ENCODE measurements at regions not wholly inside any gene's neighbourhood (a gene's known extent, or its start where the extent isn't known, plus 50 kb on each side); places are given as distances from the start of the nearest gene placed in this dataset.
"Not testable (repeated sequence)": the region's sequence is repeated elsewhere in the genome, so short reads cannot be mapped to it uniquely, and the experiment has no call there.

DNA sequence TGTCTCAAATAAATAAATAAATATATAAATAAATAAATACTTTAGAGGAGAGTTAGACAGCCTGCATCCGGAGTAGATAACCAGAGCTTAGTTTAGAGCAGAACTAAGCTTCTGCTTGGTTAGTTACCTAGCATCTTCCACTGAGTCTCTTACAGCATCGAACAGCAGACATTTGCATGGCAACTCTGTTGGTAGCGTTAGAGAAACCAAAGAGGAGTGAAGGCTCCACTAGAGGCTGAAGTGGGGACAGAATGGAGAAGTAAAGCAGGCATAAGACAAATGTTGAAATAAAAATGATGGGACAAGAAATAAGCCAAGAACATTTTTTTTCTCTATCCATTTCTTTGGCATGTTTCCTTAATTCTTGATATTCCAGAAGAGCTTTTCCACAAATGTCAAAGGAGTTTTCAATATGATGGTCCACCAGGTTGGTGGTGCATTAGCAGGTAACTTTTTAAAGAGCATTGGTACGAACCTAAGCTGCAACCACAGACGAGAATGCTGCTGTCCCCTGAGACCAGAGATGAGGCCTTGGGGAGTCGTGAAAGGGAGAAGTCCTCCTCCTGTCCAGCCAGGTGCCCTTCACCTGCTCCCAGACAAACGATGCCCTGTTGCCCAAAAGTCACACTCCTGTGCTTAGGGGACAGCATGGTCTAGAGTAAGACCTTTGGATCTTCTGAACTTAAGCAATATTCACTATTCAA, 438.3 kb downstream of the DIRAS2 start:
- no peak overlapping the region for H3K4ac ChIP-seq (ENCODE audit: low read length)
- peaks cover 0 to 3% of the 10 kb centered on the region in 2 donors for H3K4me1 ChIP-seq (ENCODE audit: control insufficient read depth in 2 of 2, insufficient read depth in 1 of 2, low read depth in 1 of 2, low read length in 2 of 2)
- H3K36me3 ChIP-seq (replicated peaks in 1 of 2; ENCODE audit: control insufficient read depth in 2 of 2, insufficient read depth in 2 of 2, low read length in 2 of 2): no peaks in the 10 kb centered on the region
- no peak overlapping the region for H3K14ac ChIP-seq (ENCODE audit: low read length)
- no peaks in the 10 kb centered on the region for H3K9me3 ChIP-seq (replicated peaks in 1 of 2; ENCODE audit: control insufficient read depth in 2 of 2, insufficient read depth in 1 of 2, low read depth in 1 of 2, low read length in 2 of 2)
- H3K79me1 ChIP-seq (ENCODE audit: low read depth, low read length): no peaks in the 10 kb centered on the region
- no CpG with 5 or more reads among the region's 7 CpGs for WGBS, 2 donors (ENCODE audit: extremely low coverage in 2 of 2, insufficient read length in 2 of 2, insufficient replicate concordance in 1 of 2)
- no peak for DNase-seq (ENCODE audit: low spot score)
- no peak overlapping the region for H2BK120ac ChIP-seq (ENCODE audit: low read depth, low read length)
- H2BK12ac ChIP-seq (ENCODE audit: low read length): no peak overlapping the region
- no peak overlapping the region for H2BK5ac ChIP-seq (ENCODE audit: low read length)
- no peak overlapping the region for H3K23ac ChIP-seq (ENCODE audit: low read depth, low read length, poor library complexity)
- no peak overlapping the region for H3K27ac ChIP-seq (replicated peaks; ENCODE audit: low read length)
- H2AFZ ChIP-seq (ENCODE audit: low read length): no peak overlapping the region
- peak overlapping the region; percentile 41 for H3K18ac ChIP-seq (ENCODE audit: low read length)
- no peak overlapping the region for H2AK5ac ChIP-seq (ENCODE audit: low read depth, low read length)
- no peak overlapping the region for H2BK15ac ChIP-seq (ENCODE audit: low read length)
- no peak overlapping the region for H3K9ac ChIP-seq (ENCODE audit: low read depth, low read length, poor library complexity)
- H3K27me3 ChIP-seq (ENCODE audit: control insufficient read depth in 3 of 3, insufficient read depth in 3 of 3, low read depth in 1 of 3, low read length in 3 of 3): no peaks in the 10 kb centered on the region
- H3K4me2 ChIP-seq (ENCODE audit: insufficient read depth, low read length, poor library complexity, severe bottlenecking): no peak overlapping the region
- H3K4me3 ChIP-seq (ENCODE audit: low read length in 2 of 2): no peak overlapping the region
- H4K91ac ChIP-seq (ENCODE audit: low read depth, low read length, poor library complexity): no peak overlapping the region
- H4K8ac ChIP-seq (ENCODE audit: low read depth, low read length): no peak overlapping the region

DNA sequence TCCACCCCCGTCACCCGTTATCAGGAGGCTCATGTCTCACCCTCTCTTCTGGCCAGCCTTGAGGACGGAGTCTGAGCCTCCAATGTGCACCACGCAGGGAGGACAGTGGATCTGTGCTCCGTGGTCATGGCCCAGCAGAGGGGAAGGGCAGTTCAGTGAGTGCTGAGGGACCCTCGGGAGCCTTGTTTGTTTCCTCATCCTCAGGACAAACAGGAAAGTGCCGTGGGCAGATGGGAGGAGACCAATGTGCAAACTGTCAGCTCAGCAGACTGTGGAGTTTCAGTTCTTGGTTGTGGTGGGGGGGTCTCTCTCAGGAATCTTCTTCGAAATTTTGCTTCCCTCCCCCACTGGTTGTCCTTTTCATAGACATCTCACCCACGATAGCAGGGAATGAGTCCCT, 429.6 kb downstream of the DIRAS2 start:
- not testable (repeated sequence) for H3K4me1 ChIP-seq (ENCODE audit: control insufficient read depth in 2 of 2, insufficient read depth in 1 of 2, low read depth in 1 of 2, low read length in 2 of 2); H2BK120ac ChIP-seq (ENCODE audit: low read depth, low read length); H2AFZ ChIP-seq (ENCODE audit: low read length); H3K27ac ChIP-seq (replicated peaks; ENCODE audit: low read length); H2BK12ac ChIP-seq (ENCODE audit: low read length); H3K23ac ChIP-seq (ENCODE audit: low read depth, low read length, poor library complexity); H3K27me3 ChIP-seq (ENCODE audit: control insufficient read depth in 3 of 3, insufficient read depth in 3 of 3, low read depth in 1 of 3, low read length in 3 of 3); H3K9ac ChIP-seq (ENCODE audit: low read depth, low read length, poor library complexity); H3K4me3 ChIP-seq (ENCODE audit: low read length in 2 of 2); H3K4me2 ChIP-seq (ENCODE audit: insufficient read depth, low read length, poor library complexity, severe bottlenecking); H4K8ac ChIP-seq (ENCODE audit: low read depth, low read length); H2BK5ac ChIP-seq (ENCODE audit: low read length); H3K9me3 ChIP-seq (replicated peaks in 1 of 2; ENCODE audit: control insufficient read depth in 2 of 2, insufficient read depth in 1 of 2, low read depth in 1 of 2, low read length in 2 of 2); H3K79me1 ChIP-seq (ENCODE audit: low read depth, low read length); H2BK15ac ChIP-seq (ENCODE audit: low read length); H2AK5ac ChIP-seq (ENCODE audit: low read depth, low read length); H3K4ac ChIP-seq (ENCODE audit: low read length); DNase-seq (ENCODE audit: low spot score); H3K18ac ChIP-seq (ENCODE audit: low read length); H4K91ac ChIP-seq (ENCODE audit: low read depth, low read length, poor library complexity); H3K14ac ChIP-seq (ENCODE audit: low read length); H3K36me3 ChIP-seq (replicated peaks in 1 of 2; ENCODE audit: control insufficient read depth in 2 of 2, insufficient read depth in 2 of 2, low read length in 2 of 2)
- WGBS, 2 donors (ENCODE audit: extremely low coverage in 2 of 2, insufficient read length in 2 of 2, insufficient replicate concordance in 1 of 2): no CpG with 5 or more reads among the region's 9 CpGs

DNA sequence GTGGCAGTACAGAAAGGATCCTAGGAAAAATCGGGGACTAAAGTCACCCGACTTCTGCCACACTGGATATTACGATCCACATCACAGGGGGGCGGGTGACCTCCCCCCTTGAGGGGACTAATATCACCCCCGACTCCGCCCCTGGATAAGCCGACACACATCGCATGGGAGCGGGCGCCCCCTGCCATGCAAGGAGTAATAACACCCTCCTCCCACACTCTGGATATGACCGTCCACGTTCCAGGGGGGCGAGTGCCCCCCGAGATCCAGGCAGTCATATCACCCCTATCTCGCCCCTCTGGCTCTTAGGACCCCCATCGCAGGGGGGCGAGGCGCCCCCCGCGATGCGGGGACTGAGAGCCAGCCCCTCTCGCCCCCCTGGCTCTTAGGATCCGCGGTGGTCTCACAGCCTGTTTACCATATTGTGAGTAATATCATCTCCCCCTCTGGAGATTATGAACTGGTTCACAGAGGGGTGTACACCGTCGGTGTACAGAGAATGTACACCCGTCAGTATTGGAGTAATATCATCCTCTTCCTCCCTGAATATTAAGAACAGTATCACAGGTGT, 423.0 kb downstream of the DIRAS2 start:
- H3K4me2 ChIP-seq (ENCODE audit: insufficient read depth, low read length, poor library complexity, severe bottlenecking): peak overlapping the region; percentile 20
- no peak overlapping the region for H3K9ac ChIP-seq (ENCODE audit: low read depth, low read length, poor library complexity)
- H3K27ac ChIP-seq (replicated peaks; ENCODE audit: low read length): no peak overlapping the region
- H2BK12ac ChIP-seq (ENCODE audit: low read length): no peak overlapping the region
- no peak overlapping the region for H2BK15ac ChIP-seq (ENCODE audit: low read length)
- H2BK5ac ChIP-seq (ENCODE audit: low read length): no peak overlapping the region
- no peaks in the 10 kb centered on the region for H3K4me1 ChIP-seq (ENCODE audit: control insufficient read depth in 2 of 2, insufficient read depth in 1 of 2, low read depth in 1 of 2, low read length in 2 of 2)
- H3K4ac ChIP-seq (ENCODE audit: low read length): no peak overlapping the region
- no peak overlapping the region for H3K23ac ChIP-seq (ENCODE audit: low read depth, low read length, poor library complexity)
- no peak overlapping the region for H3K18ac ChIP-seq (ENCODE audit: low read length)
- H2AK5ac ChIP-seq (ENCODE audit: low read depth, low read length): no peak overlapping the region
- no peaks in the 10 kb centered on the region for H3K36me3 ChIP-seq (replicated peaks in 1 of 2; ENCODE audit: control insufficient read depth in 2 of 2, insufficient read depth in 2 of 2, low read length in 2 of 2)
- H2AFZ ChIP-seq (ENCODE audit: low read length): no peak overlapping the region
- DNase-seq (ENCODE audit: low spot score): no peak
- no peaks in the 10 kb centered on the region for H3K9me3 ChIP-seq (replicated peaks in 1 of 2; ENCODE audit: control insufficient read depth in 2 of 2, insufficient read depth in 1 of 2, low read depth in 1 of 2, low read length in 2 of 2)
- no peak overlapping the region for H3K4me3 ChIP-seq (ENCODE audit: low read length in 2 of 2)
- no peaks in the 10 kb centered on the region for H3K79me1 ChIP-seq (ENCODE audit: low read depth, low read length)
- no peaks in the 10 kb centered on the region for H3K27me3 ChIP-seq (ENCODE audit: control insufficient read depth in 3 of 3, insufficient read depth in 3 of 3, low read depth in 1 of 3, low read length in 3 of 3)
- H4K8ac ChIP-seq (ENCODE audit: low read depth, low read length): no peak overlapping the region
- no peak overlapping the region for H3K14ac ChIP-seq (ENCODE audit: low read length)
- H4K91ac ChIP-seq (ENCODE audit: low read depth, low read length, poor library complexity): no peak overlapping the region
- no peak overlapping the region for H2BK120ac ChIP-seq (ENCODE audit: low read depth, low read length)
- WGBS, 2 donors (ENCODE audit: extremely low coverage in 2 of 2, insufficient read length in 2 of 2, insufficient replicate concordance in 1 of 2): no CpG with 5 or more reads among the region's 27 CpGs

DNA sequence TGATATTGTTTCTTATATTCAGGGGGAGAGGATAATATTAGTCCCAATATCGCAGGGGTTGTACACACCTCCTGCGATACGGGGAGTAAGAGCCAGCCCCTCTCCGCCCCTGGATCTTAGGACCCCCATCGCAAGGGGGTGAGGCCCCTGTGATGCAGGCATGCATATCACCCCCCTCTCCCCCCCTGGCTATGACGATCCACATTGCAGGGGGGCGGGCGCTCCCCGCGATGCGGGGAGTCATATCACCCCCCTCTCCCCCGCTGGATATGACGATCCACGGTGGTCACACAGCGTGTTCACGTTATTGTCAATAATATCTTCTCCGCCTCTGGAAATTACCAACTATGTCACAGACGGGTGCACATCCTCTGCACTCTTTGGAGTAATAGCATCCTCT, 420.7 kb downstream of the DIRAS2 start:
- H3K4me2 ChIP-seq (ENCODE audit: insufficient read depth, low read length, poor library complexity, severe bottlenecking); H4K91ac ChIP-seq (ENCODE audit: low read depth, low read length, poor library complexity); H2BK5ac ChIP-seq (ENCODE audit: low read length); H3K27ac ChIP-seq (replicated peaks; ENCODE audit: low read length); H3K27me3 ChIP-seq (ENCODE audit: control insufficient read depth in 3 of 3, insufficient read depth in 3 of 3, low read depth in 1 of 3, low read length in 3 of 3); H3K4me1 ChIP-seq (ENCODE audit: control insufficient read depth in 2 of 2, insufficient read depth in 1 of 2, low read depth in 1 of 2, low read length in 2 of 2); H2AK5ac ChIP-seq (ENCODE audit: low read depth, low read length); H2BK120ac ChIP-seq (ENCODE audit: low read depth, low read length); H3K14ac ChIP-seq (ENCODE audit: low read length); H3K9ac ChIP-seq (ENCODE audit: low read depth, low read length, poor library complexity); H3K36me3 ChIP-seq (replicated peaks in 1 of 2; ENCODE audit: control insufficient read depth in 2 of 2, insufficient read depth in 2 of 2, low read length in 2 of 2); H2AFZ ChIP-seq (ENCODE audit: low read length); DNase-seq (ENCODE audit: low spot score); H2BK12ac ChIP-seq (ENCODE audit: low read length); H3K23ac ChIP-seq (ENCODE audit: low read depth, low read length, poor library complexity); H4K8ac ChIP-seq (ENCODE audit: low read depth, low read length); H3K4me3 ChIP-seq (ENCODE audit: low read length in 2 of 2); H3K4ac ChIP-seq (ENCODE audit: low read length); H2BK15ac ChIP-seq (ENCODE audit: low read length); H3K9me3 ChIP-seq (replicated peaks in 1 of 2; ENCODE audit: control insufficient read depth in 2 of 2, insufficient read depth in 1 of 2, low read depth in 1 of 2, low read length in 2 of 2); H3K18ac ChIP-seq (ENCODE audit: low read length); H3K79me1 ChIP-seq (ENCODE audit: low read depth, low read length): not testable (repeated sequence)
- no CpG with 5 or more reads among the region's 18 CpGs for WGBS, 2 donors (ENCODE audit: extremely low coverage in 2 of 2, insufficient read length in 2 of 2, insufficient replicate concordance in 1 of 2)

Measured in neuronal stem cell (in vitro differentiated cells).